SW 1271 (cell line): ENCODE measurements at regions not wholly inside any gene's neighbourhood (a gene's known extent, or its start where the extent isn't known, plus 50 kb on each side); places are given as distances from the start of the nearest gene placed in this dataset.

Experiments
- DNase-seq, 2 experiments: peaks; one replicate each; lab custom pipeline; 2025; lab: John Stamatoyannopoulos, UW

- DNase-seq = peak in 1 of 2 experiments; percentile 30
These were observed 428.6 kb downstream of the RFC3 start for GRCh38 chr13:34246511-34246910.

DNA sequence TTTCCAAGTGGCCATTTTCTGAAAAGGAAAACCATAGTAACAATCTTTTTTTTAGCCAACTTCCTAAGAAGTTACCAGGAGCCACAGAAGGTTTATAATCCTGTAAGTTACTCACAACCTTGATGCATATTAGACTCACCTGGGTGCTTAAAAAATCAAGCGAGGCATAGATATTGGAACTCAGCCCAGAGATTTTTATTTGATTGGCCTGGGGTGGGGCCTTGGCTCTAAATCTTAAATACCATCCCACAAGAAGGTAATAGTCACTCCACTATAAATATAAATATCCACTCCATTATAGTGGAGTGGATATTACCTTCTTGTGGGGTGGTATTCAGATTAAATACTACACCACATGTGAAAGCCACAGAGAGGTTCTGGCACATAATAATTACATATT, 429.6 kb downstream of the RFC3 start:
- DNase-seq = no peak

GRCh38 chr13:34249546-34250039, 431.6 kb downstream of the RFC3 start:
- DNase-seq = no peak

DNA sequence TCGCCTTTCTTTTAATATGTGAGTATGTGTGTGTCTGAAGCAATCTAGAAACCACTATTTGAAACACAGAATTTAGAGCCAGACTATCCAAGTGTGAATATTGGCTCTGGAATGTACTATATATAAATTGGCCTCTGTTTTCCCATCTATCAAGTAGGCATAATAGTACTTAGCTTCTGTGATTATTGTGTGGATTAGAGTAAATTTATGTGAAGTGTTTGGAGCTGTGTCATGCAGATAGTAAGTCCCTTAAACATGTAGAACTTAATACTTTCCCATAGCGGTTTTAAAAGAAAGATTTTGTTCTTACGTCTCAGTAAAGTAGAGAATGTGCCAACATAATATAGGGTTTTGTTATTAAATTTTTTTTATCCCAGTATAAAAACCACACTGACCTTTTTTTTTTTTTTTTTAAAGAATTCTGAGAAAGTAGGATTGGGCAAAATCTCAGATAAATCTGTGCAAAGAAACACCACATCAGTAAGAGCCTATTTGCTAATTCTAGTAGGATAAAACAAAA, 432.3 kb downstream of the RFC3 start:
- no peak for DNase-seq

- no peak for DNase-seq
These were observed 436.4 kb downstream of the RFC3 start for GRCh38 chr13:34254366-34254765.

DNA sequence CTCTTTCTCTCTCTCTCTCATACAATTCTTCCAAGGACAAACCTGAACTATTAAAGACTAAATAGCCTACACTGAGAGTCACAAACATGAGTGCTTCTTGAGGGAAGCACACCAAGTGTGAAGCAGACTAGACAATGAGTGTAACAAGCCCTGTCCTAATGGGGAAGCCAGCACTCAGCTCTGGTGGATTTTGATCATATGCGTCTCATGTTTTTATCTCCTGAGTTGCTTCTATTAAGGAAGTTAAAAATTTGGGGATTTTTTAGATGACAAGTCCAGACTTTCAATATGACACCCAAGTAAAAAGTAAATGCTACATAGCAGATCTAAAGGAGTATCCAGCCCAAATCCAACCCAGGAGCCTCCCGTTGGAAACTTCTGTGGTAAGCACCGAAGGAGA, 437.8 kb downstream of the RFC3 start:
- no peak for DNase-seq

DNA sequence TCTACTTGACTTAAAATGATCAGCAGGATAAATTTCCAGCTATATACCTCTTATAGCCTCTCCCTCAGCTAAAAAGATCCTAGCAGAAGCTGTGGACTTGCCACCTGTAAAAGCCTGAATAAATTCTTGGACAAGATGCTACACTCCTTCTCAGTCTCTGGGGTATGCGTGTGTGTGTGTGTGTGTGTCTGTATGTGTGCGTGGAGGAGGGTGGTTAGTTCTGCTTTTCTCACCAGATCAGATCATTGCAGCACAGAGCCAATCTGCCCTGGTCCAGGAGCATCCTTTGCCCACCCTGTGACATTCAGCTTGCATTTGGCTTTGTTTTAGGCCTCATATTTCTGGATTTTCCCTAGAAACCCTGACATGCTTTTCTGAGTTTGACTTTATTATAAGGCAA, 438.3 kb downstream of the RFC3 start:
- no peak for DNase-seq

DNA sequence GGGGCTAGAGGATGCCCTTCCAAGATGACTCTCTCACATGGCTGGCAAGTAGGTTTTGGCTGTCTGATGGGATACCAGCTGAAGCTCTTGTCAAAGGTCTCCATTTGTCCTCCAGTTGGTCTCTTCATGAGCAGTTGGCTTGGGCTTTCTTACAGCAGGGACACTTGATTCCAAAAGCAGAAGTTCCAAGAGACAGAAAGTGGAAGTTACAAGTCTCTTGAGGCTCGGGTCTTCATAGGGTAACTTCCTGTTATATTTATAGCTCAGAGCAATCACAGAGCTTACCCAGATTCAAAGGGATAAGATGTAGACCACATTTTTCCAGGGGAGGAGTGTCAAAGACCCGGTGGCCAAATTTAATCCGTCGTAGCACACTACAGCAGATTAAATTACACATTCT, 440.0 kb downstream of the RFC3 start:
- DNase-seq = no peak

DNA sequence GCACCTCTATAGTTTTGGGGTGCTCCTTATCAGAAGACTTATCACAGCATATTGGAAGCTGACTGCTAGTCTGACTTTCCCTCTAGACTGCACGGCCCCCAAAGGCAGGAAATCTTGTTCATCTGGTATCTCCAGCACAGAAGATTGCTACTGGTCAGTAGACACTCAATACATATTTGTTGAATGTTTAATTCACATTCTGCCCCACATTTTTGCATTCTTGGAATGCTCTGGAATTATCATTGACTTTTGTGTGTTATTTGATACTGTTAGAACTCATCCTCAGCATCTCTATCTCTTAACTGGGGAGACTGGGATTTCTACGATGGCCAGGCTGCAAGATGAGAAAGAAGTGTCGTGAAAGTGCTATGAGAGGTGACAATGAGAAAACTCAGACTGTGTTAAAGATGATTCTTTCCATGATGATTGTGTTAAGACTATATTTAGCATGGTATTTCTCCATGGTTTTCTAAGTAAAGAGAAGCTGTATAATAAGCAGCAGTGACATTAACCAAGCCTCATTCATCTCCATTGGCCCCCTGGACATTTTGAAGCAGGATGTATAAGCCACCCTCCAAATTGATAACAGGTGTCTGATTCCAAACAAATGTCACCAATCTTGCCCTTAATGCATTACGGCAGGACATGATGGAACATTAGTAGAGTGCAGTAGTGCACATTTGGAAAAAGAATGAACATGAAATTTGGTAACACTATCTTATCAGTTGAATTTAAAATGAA, 440.9 kb downstream of the RFC3 start:
- DNase-seq = no peak

- DNase-seq = no peak
These were observed 445.7 kb downstream of the RFC3 start for GRCh38 chr13:34263681-34264080.

DNA sequence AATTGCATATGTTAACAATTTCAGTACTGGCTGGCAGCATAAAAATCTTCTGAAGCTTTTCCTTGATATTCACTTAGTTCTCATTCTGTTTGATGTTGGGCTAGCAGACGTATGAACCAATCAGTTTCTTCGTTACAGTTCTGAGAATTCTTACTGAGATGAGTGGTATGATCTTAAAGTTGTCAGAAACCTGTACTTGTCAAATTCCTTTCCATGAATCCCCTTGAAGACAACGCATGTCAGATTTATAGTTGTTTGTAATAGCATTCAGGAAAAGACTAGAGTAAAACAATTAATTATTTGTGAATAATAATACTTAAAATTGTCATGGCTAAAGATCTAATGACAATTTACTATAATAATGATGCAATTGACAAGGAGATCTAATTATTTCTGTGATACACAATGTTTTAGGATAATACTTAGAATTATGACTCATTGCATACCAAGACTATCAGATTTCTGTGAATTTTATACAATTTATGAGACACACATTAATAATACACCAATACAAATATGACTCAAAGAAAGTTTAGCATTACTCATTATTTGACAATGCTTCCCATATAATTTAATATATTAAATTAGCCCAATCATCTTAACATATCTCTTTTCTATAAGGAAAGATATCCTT, 447.2 kb downstream of the RFC3 start:
- DNase-seq = no peak

DNA sequence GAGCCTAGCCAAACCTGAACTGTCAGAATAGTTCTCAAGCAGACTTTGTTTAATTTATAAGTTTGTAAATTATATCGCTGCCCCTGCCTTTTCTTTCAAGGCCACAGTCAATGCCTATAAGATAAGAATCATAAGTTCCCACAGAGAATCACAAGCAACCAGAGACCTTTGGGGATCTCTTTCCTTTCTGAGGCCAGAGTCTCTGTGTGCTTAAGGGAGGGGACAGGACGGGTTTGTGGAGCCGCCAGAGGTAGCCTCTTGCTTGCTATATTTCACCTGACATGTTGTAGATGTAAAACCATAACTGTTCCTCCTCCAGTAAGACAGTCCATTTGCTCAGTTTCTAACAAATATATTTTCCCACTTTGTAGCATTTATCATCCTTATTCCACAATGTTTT, 458.8 kb downstream of the RFC3 start:
- DNase-seq = no peak

DNA sequence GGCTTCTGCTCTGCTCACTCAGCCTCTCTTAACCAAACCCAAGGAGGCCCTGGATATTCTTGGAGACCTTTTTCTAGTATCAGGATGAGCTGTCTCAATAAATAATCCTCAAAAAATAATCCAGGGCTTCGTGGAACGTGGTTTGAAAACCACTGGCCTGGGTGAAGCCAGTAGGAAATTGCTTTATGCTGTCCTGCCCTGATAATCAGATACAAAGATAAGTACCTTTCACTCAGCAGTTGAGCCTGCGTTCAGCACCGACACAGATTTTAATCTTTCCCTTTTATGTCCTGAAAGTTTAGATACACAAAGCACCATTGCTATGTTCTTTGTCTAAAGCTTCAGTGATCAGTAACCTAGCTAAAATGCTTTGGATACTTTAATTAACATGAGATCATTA, 460.0 kb downstream of the RFC3 start:
- DNase-seq = no peak

DNA sequence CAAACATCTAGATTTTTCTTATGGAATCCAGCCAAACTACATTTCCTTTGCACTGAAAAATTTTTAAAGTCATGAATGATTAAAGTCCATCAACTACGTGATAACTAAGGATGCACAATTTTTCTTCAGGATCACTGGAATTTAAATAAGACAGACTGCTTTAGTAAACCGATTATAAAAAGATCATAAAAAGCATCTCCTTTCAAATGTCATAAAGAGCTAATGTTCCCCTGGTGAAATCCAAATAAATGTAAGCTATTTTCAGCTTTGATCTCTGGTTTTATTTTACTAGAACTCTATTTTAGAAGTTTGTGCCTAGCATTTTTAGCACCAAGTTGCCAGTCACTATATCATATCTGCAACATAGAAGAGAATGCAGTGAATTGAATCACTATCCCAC, 460.8 kb downstream of the RFC3 start:
- no peak for DNase-seq

- DNase-seq = no peak
These were observed 472.7 kb downstream of the RFC3 start for GRCh38 chr13:34290661-34291060.

DNA sequence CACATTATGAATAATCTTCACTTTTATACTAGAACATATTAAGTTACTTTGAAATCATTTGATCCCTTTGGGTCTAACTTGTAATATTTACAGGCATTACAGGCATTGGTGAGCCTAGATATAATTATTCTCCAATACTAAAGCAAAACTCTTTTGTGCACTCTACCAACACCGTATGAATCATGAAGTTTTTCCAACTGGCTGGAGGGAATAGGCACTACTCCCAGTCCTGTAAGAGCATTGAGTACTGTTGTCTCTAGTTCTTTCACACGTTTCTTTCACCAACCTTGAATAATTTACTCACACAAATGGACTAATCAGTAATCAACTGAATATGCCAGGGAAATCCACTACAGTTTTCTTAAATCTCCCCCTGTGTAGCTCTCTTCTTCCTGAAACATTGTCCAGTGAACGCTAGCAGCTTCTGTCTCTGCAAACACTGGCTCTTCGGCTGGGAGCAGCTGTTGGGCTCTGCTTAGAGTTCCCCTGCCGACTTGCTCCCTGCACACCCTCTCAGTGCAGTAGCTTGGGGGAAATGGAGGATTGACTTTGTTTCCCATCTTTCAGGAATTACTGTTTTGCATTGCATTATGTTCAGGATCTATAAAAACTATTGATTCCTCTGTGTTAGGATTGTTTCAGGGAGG, 476.7 kb downstream of the RFC3 start:
- no peak for DNase-seq

DNA sequence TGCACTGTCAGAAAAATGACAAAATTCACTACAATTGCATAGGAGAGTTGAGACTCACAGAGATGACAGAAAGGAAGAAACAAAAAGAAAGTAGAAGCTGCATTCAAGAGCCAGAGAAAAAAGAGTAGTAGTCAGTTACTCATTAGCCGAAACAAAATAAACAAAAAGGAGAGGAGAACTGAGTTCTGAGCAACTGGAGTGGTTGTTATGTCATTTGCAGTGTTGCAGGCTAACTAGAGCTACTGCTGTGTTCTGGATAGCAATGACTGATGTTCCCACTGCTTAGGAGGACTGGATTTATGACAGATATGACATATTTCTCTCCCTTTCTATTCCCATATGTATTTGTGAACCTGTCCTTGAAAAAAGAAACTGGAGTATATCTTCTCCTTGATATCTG, 482.6 kb downstream of the RFC3 start:
- DNase-seq = no peak

- DNase-seq = no peak
These were observed 484.6 kb downstream of the RFC3 start for GRCh38 chr13:34302596-34302995.

DNA sequence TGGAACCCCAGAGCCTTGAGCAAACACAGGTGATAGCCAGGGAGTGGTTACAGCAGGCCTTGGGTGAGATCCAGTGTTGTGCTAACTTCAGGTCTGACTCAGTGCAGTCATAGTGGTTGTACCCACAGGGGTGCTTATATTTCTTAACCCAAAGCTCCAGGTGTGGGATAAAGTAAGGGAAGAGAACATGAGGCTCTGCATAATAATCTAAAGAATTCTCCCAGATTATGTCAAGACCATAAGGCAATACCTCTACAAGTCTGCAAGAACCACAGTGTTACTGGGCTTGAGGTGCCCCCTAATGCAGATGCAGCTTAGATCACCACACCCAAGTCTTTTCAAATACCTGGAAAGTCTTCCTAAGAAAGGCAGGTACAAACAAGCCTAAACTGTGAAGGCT, 485.4 kb downstream of the RFC3 start:
- DNase-seq = no peak

- no peak for DNase-seq
These were observed 489.7 kb downstream of the RFC3 start for GRCh38 chr13:34307607-34308006.

DNA sequence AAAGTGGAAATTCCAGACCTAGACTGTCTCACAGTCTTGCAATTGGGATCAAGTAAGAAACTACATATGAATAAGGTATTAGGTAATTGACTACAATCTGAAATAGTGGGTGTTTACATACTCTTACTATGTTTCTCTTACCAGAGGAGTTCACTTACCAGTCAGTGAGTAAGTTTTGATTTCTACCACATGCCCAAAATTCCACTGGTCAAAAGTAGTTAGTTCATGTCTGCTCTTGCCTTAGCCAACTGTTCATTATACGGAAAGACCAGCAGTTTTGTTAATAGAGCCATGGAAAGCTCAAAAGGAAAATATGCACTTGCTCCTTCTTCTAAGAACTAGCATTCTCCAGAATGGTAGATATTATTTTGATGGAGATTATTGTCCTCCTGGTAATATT, 490.8 kb downstream of the RFC3 start:
- DNase-seq = no peak

GRCh38 chr13:34310539-34310938, 492.6 kb downstream of the RFC3 start:
- no peak for DNase-seq

DNA sequence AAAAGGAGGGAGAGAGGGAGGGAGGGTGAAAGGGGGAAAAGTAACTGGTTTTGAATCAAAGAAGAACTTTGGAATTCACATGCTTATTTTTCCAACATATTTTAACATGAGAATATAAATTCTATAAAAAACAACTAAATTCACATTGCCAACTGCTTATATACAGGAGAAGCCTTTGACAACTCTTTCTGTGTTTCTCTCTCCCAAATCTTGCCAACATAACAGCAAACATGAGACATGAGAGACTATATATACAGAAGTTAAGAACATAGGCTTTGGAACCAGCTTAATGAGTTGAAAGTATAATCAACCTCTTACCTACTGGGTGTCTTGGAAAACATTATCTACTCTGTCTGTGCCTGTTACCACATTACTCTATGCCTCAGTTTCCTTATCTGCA, 493.3 kb downstream of the RFC3 start:
- DNase-seq = no peak
